HG02588 (cell line): ENCODE measurements at regions not wholly inside any gene's neighbourhood (a gene's known extent, or its start where the extent isn't known, plus 50 kb on each side); places are given as distances from the start of the nearest gene placed in this dataset.
"Not testable (repeated sequence)": the region's sequence is repeated elsewhere in the genome, so short reads cannot be mapped to it uniquely, and the experiment has no call there.

ENCODE experiments used
- ATAC-seq: cut with Tn5 transposase; IDR thresholded peaks from one replicate; pipeline ENCODE4 v1.9.1; 2021; ENCODE audit warnings: mild to moderate bottlenecking, moderate library complexity; ENCODE audit not compliant: unreplicated experiment

DNA sequence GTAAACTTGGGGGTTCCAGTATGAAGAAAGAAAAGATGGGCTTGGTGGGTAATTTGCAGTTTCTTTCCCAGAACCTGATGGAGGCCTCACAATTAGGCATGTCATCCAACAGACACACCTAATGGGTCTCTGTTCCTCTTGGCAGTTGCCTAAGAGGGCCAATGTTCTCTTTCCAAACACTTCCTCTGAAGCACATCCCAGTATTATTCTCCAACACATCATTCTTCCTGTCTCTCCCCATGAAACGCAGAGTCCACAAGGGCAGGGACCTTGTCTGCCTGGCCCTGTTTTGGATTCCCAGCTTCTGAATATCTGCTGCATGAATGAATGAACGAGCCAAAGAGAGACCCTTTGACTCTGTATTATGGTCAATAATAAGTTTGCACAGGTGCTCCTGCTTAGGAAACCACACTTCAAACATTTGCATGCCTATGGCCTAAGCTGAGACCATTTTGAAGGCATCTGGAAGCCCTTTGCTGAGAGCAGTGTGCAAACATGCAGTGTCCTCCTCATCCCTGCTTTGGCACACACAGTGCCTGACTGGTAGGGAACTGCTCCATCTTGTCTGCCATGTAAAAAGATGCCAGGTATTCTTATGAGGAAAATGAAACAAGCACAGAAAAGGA, 100.9 kb upstream of the CHST15 start:
- ATAC-seq = no peak

DNA sequence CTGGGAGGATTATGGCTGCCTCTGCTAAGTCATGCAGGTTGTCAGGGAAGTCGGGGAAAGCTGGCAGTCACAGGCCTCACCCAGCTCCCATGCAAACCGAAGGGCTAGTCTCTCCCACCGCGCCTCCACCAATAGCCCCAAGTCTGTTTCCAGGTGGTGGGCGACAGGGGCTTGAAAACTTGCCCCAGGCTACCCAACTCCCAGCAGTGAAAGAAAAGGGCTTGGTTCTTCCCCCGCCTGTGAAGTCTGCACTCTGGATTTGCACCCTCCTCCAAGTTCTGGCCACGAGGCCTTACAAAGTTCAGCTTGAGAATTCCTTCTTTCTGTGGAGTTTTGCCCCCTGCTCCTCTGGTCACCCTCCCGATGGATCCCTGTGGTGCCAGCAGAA, 99.9 kb upstream of the CHST15 start:
- ATAC-seq = no peak

DNA sequence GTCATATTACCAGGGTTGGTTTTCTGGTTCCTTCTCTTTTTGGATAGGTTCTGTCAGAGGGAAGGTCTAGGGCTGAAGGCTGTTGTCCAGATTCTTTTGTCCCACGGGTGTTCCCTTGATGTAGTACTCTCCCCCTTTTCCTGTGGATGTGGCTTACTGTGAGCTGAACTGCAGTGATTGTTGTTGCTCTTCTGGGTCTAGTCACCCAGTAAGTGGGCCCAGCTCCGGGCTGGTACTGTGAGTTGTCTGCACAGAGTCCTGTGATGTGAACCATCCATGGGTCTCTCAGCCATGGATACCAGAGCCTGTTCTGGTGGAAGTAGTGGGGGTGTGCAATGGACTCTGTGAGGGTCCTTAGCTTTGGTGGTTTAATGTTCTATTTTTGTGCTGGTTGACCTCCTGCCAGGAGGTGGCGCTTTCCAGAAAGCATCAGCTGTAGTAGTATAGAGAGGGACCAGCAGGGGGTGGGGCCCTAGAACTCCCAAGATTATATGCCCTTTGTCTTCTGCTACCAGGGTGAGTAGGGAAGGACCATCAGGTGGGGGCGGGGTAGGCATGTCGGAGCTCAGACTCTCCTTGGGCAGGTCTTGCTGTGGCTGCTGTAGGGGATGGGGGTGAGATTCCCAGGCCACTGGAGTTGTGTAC, 99.4 kb upstream of the CHST15 start:
- not testable (repeated sequence) for ATAC-seq

DNA sequence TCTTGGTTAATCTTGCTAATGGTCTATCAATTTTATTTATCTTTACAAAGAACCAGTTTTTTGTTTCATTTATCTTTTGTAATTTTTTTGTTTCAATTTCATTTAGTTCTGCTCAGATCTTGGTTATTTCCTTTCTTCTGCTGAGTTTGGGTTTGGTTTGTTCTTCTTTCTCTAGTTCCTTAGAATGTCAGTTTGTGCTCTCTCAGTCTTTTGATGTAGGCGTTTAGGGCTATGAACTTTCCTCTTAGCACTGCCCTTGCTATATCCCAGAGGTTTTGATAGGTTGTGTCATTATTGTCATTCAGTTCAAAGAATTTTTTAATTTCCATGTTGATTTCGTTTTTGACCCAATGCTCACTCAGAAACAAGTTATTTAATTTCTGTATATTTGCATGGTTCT, 97.1 kb upstream of the CHST15 start:
- not testable (repeated sequence) for ATAC-seq

DNA sequence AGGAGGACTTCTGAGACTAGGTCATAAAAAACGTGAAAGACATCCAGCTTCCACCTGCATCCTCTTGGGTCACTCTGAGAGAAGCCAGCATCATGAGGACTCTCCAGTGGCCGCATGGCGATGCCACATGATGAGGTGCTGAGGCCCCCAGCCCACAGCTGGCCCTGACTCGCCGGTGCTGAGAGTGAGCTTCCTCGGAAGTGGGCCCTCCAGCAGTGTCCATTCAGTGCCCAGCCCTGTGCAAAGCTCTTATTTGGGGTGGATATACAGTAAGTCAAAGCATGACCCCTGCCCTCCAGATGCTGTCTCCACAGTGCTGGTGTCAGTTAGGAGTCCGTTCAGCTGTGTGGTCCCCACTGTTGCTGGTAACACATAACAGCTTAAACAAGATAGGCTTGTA, 93.6 kb upstream of the CHST15 start:
- no peak for ATAC-seq

DNA sequence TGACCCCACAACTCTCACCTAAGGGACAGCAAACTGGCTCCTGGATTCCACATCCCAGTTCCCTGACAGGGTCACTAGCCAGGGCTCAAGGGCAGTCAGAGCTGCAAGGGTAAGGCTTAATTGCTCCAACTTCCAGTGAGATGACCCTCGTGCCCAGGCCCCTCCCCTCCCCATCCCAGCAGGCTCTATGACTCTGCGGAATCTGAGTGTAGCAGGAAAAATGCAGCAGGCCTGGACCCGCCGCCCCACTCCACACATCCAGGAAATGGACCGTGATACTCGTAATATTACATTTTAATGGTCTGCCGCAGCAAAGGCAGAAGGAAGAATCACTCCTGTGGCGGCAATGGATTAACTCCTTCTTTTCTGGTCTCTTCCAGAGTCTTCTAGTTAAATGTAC, 91.7 kb upstream of the CHST15 start:
- ATAC-seq = no peak

DNA sequence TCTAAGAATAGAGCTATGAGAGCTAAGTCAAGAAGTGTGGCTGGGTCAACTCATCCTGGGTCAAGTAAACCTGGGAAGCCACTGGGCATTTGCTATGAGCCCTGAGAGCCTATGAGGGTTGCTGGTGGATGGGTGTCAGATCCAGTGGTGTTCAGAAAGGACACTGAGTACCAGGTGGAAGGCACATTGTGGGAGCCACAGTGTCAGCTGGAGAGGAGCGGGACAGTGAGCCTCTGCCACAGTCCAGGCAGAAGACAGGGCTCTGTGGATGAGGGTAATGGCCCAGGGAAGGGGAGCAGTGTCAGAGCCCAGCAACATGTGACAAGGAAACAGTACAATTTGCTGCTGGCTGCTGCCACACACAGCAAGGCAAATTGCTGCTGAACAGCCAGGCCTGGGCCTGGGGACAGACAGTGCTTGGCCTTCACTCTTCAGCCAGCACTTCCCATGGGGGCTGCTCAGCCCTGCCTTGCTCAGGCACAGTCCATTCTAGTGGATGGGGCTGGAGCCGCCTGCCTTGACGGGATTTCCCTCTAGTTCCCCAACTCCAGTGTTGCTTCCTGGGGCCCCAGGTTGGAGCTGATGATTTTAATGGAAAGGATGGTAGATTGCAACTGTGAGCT, 90.9 kb upstream of the CHST15 start:
- no peak for ATAC-seq

DNA sequence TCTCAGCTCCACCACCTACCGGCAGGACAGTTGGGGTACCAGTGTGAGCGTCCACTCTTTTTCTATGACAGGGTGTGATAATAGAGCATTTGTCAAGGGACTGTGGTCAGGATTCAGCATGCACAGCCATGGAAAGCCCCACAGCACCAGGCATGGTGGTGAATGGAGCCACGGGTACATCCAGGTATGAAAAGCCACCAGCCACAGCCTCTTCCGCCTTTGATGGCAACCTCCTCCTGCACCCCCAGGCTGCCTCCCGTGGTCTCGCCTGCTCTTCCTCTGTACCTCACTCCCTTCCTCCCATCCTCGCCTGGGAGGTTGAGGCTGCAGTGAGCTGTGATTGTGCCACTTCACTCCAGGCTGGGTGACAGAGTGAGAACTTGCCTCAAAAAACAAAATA, 90.2 kb upstream of the CHST15 start:
- ATAC-seq = no peak

DNA sequence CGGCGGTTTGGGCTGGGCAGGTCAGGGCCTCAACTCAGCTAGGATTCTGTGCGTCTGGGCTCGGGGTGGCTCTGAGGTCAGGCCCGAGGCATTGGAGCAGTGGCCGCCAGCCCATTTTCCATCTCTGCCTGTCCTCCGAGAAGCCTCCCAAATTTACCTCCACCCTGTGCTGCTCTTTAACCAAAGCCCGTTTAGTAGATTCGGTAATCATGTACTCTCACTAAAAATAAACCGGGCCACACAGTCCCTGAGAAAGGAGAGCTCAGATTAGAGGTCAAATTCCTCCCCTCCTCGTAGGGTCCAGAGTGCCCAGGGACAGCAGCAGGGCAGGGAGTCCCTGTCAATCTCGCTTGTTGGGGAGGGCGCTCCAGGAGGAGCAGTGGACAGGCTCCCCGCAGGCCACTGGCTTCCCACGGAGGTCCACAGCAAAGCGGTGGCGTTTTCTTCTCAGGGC, 88.7 kb upstream of the CHST15 start:
- no peak for ATAC-seq

DNA sequence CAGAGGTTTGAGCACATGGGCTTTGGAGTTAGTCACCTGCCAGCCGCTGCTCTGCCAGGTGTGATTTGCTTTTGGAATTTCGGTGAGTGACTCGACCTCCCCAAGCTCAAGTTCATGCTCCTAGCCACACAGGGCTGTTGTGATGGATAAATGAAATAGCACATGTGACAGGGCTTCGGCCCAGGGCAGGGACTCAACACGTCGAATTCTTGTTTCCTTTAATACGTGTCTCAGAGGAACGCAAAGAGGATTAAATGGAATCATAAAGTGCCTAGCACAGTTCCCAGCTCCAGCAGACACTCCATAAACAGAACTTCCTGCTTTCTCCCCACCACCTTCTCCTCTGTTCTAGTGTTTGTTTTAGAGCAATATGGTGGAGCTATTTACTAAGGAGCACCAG, 88.3 kb upstream of the CHST15 start:
- no peak for ATAC-seq

DNA sequence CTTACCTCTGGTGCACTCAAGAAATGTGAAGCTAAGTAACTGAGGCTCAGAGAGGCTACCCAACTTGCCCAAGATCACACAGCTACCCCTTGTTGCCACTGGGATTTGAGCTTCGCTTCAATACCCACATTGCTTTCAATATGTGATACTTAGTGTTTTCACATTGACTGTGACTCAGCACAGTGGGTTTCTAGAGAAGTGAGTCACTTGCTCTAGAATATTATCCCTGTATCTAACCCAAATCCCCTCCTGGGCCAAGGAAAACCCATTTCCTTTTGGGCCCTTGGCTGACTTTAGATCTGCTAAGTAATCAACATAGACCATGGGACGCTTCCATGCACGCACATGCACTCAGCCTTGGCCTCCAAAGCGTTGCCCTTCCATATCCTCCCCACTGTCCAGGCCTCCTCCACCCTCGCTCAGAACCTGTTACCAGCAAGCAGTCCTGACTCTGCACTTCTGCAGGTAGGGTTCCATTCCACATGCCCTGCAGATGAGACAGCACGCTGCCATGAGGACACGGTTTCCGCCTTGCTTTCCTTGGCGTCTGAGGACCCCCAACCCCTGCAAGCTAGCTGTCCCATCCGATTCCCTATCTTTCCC, 87.7 kb upstream of the CHST15 start:
- ATAC-seq = no peak

DNA sequence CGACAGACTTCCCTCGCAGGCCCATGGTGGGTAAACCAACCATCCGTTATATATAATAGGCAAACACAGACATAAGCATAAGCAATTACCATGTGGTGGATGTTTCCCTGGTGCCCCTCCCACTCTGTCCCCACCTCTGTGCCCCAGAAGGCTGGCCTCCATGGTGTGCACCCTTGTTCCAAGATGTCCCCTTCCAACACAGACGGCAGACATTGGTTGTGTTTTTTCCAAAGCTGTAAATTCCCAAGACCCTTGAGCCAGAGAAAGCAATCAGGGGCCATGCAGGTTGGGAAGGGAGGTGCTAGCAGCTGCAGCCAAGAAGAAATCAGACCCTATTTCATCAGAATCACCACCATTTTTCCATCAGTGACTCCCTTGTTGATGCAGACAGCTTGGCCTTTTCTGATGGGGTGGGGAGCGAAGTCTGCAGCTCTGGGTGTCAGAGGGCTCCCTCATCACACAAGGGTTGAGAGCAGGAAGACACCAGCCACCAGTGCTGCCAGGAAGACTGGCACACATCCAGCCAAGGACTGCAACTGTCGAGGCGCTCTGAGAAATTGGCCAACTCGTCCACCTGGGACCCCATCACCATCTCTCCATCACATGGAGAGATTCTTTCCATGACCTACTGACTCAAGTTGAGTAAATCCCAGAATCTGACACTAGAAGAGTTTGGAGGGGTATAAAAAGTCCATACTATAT, 86.8 kb upstream of the CHST15 start:
- no peak for ATAC-seq

DNA sequence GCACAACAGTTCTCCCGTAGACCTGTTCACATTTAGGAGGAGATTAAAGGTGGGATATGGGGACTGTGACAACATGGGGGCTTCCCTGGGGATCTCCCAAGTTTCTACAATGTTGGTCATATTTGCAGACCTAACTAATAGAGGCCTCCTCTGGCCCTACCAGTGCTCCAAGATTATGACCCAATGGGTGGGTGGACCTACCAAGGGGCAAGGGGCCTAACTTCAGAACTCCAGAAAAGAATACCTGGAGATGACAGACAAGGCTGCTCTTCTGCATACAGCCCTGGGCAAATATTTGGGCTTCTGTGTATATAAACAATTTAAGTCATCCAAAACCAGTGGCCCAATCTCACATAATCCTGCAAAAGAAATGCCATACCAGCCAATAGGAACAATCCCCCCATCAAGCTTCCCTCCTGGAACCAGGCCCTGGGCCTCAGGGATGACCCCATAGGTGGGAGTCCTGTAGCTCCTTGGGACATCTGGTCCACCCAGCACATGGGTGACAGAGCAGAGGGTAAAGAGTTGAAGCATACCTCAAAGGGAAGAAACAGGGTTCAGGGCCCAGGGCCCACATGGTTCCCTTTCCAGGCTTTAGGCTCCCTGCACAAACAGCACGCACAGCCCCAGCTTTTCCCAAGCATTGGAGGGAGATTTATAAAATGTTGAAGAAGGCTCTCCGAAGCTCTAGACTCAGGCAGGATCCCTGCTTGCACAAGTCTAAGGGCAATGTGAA, 86.1 kb upstream of the CHST15 start:
- ATAC-seq = no peak

DNA sequence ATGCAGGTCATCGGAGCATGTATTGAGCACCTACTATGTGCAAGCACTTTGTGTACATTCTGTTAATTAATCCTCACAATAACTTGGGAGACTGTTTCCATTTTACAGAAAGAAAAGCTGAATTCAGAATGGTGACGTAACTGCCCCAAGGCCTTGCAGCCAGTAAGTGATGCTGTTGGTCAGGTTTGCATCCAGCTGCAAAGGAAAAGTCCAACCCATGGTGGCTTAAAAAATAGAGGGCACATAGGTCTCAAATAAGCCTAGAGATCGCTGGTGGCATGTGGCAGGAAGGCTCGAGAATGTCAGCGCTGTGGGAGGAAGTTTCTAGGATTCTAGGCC, 83.8 kb upstream of the CHST15 start:
- no peak for ATAC-seq

DNA sequence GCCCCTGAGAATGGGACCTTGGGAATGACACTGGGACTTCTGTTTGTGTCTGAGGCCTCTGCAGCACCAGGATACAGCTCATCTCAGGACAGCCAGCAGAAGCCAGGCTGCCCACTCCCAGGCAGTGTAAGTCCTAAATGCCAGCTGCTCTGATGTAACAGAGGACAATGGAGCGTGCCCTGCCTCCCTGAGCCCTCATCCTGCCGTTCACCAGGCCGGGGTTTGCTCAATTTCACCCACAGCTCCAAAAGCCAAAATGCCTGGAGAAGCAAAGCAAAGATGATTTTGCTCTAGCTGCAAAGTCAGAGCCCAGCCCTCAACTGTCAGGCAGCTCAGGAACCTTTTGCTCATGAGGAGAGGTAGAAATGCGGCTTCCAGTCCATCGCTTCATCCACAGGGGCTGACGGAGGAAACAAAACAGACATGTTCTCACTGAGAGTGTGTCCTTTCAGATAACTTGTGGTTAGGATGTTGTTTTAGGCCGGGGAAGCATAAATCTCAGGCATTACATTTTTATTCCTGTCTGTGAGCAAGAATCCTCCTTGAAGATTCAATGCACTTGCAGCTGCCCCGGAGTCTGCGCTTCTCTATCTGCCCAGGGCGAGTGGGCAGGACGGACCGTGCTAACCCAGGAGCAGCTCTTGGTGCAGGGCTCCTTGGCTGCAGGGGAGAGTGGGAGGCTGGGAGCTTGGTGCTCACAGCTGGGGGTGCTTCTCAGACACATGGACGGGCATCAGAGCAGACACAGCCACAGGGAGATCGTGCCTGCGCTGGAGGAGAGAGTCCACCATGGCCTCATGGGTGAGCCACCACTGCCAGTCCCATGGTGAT, 83.2 kb upstream of the CHST15 start:
- ATAC-seq = no peak

DNA sequence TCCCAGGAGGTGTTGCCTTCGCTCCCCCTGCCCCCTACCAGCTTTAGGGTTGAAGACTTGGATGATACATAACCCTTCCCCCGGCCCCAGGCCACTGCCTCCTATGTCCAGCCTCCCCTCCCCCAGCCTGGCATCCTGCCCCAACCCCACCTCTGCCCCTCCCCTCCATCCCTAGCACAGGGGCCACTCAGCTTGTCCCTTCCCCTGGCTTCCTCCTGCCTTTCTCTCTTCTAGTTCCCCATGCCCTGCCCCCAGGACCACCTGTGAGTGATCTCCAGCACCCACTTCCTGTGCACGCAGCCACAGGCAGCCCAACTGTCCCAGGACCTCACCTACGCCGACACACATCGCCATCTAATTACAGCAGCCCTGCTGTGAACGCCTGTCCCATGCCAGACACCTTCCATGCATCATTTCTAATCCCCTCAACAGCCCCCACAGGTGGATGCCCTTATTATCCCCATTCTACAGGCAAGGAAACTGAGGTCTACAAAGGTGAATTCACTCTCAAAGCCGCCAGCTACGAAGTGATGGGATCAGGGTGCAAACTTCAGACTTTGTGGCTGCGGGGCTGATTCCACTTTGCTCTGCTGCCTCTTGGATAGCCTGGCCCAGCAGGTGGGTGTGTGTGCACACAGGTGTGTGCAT, 82.4 kb upstream of the CHST15 start:
- ATAC-seq = no peak

DNA sequence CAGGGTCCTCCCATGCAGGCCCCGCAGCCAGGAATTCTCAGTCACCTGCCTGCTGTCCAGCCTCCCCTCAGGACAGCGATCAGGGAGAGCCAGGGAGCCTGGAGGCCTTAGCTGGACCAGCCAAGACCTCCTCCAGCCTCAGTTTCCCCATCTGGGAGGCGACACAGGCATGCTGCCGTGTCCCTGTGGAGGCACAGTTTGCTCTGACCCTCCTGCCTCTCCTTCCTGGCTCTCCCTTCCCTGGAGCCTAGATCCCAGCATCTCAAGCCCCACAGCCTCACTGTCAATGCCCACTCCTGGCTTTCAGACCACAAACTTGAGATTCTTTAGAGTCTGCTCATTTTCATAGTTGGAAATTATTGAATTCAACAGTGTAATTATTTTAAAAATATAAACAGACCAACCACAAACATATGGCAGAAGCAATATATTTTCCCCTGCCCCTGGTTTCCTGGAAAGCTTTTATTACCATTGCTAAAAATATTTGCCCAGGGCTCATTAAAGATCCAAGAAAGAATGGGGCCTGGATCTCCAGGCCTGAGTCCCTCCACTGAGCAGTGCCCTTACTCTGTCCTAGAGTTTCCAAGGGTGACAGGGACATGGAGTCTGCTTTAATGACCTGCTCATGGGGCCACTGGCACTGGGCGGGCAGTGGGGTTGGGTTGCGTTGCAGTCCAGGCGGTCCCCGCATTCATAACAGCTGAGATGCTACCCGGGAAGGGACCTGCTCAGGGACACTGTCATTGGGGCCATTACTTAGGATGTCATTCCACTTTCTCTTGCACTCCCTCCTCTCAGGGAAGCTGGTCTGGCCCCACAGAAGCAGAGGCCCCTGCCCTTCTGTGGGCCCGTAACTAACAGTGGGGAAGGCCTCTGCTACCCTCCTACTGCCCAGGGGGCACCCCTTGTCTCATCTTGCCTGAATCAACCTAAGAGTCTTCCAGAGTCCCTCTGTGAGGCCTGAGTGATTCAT, 81.6 kb upstream of the CHST15 start:
- no peak for ATAC-seq

DNA sequence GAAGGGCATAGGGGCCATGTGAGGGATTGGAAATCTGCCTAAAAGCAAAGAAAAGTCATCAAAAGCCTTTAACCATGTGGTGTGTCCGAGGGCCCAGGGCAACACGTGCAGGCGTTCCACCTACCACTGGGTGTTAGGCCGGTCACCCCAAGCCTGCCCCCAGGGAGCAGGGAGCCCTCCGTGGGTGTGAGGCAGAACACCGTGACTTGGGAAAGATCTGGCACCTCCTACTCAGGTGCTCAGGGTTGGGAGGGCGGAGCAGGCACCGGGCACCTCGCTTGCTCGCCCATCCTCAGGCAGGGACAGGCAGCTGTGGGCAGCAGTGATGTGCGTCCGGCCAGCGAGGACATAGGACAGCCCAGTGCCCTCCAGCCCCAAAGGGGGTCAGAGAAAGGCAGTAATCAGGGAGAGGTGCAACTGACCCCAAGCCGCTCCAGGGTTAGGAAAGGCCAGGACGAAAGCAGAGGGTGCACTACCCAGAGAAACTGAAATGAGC, 80.7 kb upstream of the CHST15 start:
- ATAC-seq = no peak
